ENCODE measurements at regions not wholly inside any gene's neighbourhood (a gene's known extent, or its start where the extent isn't known, plus 50 kb on each side); places are given as distances from the start of the nearest gene placed in this dataset.
A peak's percentile ranks its signal among the peaks of the same experiment; 100 is the strongest.

- TF ChIP-seq ZNF101 (CRISPR knock-in tag; IDR thresholded peaks at IDR 0.05; ENCODE audit: borderline replicate concordance, low read depth) = no peak
- no peak for TF ChIP-seq FOXC1 (CRISPR knock-in tag; IDR thresholded peaks at IDR 0.05; ENCODE audit: borderline replicate concordance)
- TF ChIP-seq ZSCAN5A (CRISPR knock-in tag; IDR thresholded peaks at IDR 0.05; ENCODE audit: borderline replicate concordance) = peak; percentile 87; the same call in 1 of the 2 replicates
- TF ChIP-seq E2F2 (CRISPR knock-in tag; IDR thresholded peaks at IDR 0.05; ENCODE audit: borderline replicate concordance) = no peak
- no peak for TF ChIP-seq NFE2 (CRISPR knock-in tag; IDR thresholded peaks at IDR 0.05)
- TF ChIP-seq SMAD9 (CRISPR knock-in tag; IDR thresholded peaks at IDR 0.05) = no peak
- peak; percentile 72; the same call in 1 of the 2 replicates for TF ChIP-seq ZNF264 (CRISPR knock-in tag; IDR thresholded peaks at IDR 0.05)
- no peak for TF ChIP-seq SALL2 (CRISPR knock-in tag; IDR thresholded peaks at IDR 0.05)
- no peak for TF ChIP-seq DMTF1 (CRISPR knock-in tag; IDR thresholded peaks at IDR 0.05)
- peak; percentile 74 for TF ChIP-seq SKI (IDR thresholded peaks at IDR 0.05; ENCODE audit: partially characterized antibody)
- TF ChIP-seq TGIF2 (CRISPR knock-in tag; IDR thresholded peaks at IDR 0.05) = no peak
- TF ChIP-seq ZNF224 (CRISPR knock-in tag; IDR thresholded peaks at IDR 0.05) = no peak
- TF ChIP-seq AHR (CRISPR knock-in tag; IDR thresholded peaks at IDR 0.05) = no peak; the same call in 1 of the 2 replicates
- TF ChIP-seq ZNF678 (CRISPR knock-in tag; IDR thresholded peaks at IDR 0.05) = no peak
- TF ChIP-seq ZNF589 (CRISPR knock-in tag; conservative IDR thresholded peaks at IDR 0.05) = no peak
- TF ChIP-seq ZC3H13 (CRISPR knock-in tag; IDR thresholded peaks at IDR 0.05) = no peak
- peak; percentile 78 for TF ChIP-seq NR2C2 (CRISPR knock-in tag; IDR thresholded peaks at IDR 0.05; ENCODE audit: borderline replicate concordance)
- TF ChIP-seq MYPOP (CRISPR knock-in tag; IDR thresholded peaks at IDR 0.05) = peak; percentile 63; the same call in 1 of the 2 replicates
- no peak for TF ChIP-seq ZNF563 (CRISPR knock-in tag; IDR thresholded peaks at IDR 0.05)
- TF ChIP-seq ZNF781 (CRISPR knock-in tag; IDR thresholded peaks at IDR 0.05; ENCODE audit: borderline replicate concordance, not compliant biosample characterization) = no peak
- TF ChIP-seq IRF9 (CRISPR knock-in tag; IDR thresholded peaks at IDR 0.05; ENCODE audit: borderline replicate concordance) = no peak
- TF ChIP-seq ZNF660 (CRISPR knock-in tag; IDR thresholded peaks at IDR 0.05; ENCODE audit: borderline replicate concordance, low read depth) = no peak
- TF ChIP-seq ZNF75D (CRISPR knock-in tag; IDR thresholded peaks at IDR 0.05; ENCODE audit: borderline replicate concordance) = no peak
- peak; percentile 71; the same call in 1 of the 2 replicates for TF ChIP-seq SMAD3 (CRISPR knock-in tag; IDR thresholded peaks at IDR 0.05)
These were observed 184.2 kb downstream of the BLID start (continued) for GRCh38 chr11:121931748-121932352.

All from HepG2 (cell line).